Myocyte (in vitro differentiated cells): ENCODE measurements at regions not wholly inside any gene's neighbourhood (a gene's known extent, or its start where the extent isn't known, plus 50 kb on each side); places are given as distances from the start of the nearest gene placed in this dataset.
A peak's percentile ranks its signal among the peaks of the same experiment; 100 is the strongest.
"Not testable (repeated sequence)": the region's sequence is repeated elsewhere in the genome, so short reads cannot be mapped to it uniquely, and the experiment has no call there.

ENCODE experiments used
- DNase-seq: peaks from one replicate; pipeline ENCODE4 v3.0.0-alpha.2; 2012; ENCODE audit warnings: low read depth

DNA sequence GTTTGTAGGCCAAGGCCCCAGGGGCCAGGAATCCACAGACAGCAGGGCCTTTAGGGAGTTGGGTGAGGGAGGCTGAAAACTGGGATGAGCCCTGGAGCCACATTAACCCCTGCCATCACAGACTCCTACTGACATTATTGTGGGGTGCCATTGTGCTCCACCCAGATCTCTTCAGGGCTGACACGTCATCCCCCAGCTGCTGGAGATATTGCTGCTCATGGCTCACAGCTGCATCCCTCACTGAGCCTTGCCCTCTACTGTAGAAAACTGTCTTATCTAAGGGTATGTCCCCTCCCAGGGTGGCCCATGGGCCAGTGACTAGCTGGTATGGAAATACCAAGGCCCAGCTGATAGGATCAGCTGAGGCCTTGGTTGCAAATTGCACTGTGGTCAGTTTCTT lies 87.3 kb upstream of the PRR23C start:
- peak; percentile 35 for DNase-seq

DNA sequence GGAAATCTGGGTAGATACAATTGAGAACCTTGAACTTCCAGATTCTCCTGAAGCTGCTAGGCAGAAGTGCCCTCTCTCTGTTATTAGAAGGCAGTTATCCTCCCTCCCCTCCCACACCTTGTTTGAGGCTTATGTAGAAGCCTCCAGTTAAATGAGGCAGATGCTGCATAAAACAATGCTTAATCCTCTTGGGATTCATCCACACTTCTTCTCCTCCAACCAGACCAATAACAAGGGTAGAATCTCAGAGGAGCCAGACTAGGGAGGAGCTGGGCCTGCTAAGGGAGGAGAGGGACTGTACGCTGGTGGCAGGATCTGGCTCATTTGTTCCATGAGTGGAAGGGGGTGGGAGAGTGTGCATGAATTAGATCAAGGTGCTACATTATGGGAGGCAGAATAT lies 88.3 kb upstream of the PRR23C start:
- DNase-seq = no peak

DNA sequence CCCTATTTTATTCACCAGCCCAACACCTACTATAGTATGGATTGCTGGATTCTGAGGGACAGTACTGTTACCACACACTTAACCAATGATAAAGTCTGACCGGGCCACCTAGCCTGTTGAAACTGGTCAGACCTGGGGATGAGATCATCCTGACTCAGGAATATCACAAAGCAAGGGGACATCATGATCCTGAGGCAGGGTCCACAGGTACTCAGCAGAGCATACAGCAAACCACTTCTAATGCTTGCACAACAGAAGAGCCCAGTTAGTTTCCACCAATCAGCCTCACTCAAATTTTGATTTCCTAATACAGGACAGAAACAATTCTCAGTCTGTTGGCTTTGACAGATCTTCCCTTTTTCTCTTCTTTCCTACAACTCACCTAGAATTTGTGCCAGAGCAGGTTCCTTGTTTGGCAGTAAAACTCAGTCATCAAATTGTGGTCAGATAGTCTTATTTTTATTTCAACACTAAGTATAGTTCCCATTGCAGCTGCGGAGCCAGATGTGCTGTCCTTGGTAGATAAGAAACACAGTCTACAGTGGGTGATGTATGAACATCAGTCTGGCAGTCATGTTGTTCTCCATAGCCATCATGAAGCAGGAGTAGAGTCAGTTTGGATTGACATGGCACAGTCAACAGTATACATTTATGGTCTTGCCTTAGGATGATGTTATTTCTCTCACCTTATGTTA lies 90.1 kb upstream of the PRR23C start:
- no peak for DNase-seq

DNA sequence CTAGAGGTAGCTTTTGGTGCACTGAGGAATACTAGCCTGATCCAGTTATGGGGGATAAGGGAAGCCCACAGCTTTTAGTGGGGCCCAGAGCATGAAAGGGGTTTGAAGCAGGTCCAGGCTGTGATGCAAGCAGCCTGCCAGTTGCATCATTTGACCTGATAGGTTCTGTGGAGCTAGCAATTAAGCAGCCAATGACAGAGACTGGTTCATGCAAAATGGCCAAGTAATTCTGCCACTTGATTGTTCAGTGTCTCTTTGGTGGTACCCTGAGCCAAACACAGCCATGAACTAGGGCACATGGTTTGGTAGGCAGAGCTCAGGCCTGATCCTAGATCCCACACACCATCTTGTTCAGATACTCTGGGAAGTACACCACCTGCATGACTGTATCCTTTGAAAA lies 91.0 kb upstream of the PRR23C start:
- no peak for DNase-seq

DNA sequence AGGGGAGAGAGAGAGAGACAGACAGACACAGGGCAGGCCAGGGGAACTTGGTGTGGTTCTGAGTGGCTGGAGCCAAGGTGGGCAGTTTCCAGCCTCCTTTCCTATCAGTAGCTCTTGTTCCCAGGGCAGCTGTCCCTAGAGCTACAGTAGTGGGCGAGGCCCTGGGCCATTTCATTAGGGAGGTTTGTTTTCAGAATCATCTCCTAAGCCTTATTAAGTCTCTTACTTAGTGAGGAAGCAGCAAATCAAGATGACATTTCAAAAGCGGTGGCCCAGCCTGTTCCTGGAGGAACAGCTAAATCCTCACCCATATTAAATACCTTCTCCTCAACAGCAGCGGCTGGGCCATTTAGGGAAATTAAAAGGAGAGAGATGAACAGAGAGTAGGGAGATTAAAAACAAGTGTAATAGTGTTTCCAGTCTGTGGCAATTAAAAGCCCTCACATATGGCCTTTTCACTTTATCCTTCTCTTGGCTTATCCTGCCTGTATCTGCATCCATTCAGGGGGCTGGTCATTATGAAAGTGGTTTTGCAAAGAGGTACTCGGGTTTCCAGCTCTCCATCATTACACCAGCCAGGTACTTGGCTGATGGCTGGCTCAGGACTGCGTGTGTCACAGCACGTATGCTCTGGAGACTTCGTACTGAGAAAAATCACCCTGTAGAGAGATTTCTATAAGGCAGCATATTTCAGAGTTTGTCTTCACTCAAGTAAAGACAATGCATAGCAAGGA lies 91.9 kb upstream of the PRR23C start:
- DNase-seq = no peak

DNA sequence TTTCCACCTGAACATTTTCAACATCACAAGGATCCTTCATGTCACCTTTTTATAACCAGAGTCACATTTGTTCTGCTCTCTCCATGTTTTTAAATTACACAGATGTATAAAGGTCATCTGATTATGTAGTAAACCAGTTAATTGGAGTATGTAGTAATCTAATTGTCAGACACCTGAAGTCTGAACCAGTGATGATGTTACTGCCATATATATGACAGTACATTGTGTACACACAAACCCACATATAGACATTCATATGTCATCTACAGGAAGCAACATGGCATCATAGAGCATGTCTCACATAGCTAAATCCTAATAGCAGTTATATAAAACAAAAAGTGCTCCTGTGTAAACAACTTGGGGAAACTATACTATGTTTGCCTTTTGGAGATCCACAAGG lies 95.9 kb upstream of the PRR23C start:
- DNase-seq = no peak

DNA sequence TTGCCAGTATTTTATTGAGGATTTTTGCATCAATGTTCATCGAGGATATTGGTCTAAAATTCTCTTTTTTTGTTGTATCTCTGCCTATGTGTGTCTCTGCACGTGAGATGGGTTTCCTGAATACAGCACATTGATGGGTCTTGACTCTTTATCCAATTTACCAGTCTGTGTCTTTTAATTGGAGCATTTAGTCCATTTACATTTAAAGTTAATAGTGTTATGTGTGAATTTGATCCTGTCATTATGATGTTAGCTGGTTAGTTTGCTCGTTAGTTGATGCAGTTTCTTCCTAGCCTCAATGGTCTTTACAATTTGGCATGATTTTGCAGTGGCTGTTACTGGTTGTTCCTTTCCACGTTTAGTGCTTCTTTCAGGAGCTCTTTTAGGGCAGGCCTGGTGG lies 101.3 kb upstream of the PRR23C start:
- DNase-seq = not testable (repeated sequence)

DNA sequence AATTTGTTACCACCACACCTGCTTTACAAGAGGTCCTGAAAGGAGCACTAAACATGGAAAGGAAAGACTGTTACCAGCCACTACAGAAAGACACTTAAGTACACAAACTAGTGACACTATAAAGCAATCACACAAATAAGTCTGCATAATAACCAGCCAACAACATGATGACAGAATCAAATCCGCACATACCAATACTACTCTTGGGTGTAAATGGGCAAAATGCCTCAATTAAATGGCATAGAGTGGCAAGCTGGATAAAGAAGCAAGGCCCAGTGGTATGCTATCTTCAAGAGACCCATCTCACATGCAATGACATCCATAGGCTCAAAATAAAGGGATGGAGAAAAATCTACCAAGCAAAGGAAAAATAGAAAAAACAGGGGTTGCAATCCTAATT lies 106.8 kb upstream of the PRR23C start:
- no peak for DNase-seq

DNA sequence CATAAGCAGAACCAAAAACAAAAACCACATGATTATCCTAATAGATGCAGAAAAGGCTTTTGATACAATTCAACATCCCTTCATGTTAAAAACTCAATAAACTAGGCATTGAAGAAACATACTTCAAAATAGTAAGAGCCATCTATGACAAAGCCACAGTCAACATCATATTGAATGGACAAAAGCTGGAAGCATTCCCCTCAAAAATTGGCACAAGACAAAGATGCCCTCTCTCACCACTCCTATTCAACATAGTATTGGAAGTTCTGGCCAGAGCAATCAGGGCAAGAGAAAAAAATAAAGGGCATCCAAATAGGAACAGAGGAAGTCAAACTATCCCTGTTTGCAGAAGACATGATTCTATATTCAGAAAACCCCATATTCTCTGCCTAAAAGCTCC lies 108.7 kb upstream of the PRR23C start:
- DNase-seq = not testable (repeated sequence)

DNA sequence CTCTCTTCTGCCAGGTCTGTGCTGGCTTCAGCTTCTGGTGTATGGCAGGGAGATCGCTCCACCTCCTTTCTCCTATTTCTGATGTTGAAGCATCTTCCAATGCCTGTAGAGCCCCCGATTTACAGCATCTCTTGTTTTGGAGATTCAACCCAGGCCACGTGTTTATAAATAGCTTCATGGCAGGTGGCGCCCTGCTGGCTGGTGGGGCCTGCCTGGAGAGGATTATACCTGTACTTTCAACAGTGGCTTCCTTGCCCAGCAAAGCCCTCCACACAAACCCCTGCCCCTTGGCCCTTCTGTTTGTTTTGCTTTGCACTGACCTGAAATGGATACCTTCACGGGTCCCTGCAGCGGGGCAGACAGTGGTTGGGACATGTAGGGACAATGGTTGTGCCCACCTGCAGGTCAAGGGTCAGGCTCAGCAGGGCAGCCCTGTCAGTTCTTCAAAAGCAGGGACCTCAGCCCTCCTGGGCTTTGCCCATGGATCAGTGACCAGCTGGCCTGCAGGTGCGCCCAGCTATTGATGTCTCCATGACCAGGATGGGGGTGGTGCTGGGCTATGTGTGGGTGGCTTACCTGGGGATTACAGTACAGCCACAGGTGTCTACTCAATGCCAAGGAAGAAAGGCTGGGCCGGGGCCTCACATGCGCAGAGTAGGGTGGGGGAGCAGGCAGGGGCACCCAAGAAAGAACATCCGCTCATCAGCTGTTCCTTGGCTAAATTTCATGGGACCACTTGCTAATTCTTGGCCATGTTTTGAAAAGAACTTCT lies 112.7 kb upstream of the PRR23C start:
- no peak for DNase-seq

DNA sequence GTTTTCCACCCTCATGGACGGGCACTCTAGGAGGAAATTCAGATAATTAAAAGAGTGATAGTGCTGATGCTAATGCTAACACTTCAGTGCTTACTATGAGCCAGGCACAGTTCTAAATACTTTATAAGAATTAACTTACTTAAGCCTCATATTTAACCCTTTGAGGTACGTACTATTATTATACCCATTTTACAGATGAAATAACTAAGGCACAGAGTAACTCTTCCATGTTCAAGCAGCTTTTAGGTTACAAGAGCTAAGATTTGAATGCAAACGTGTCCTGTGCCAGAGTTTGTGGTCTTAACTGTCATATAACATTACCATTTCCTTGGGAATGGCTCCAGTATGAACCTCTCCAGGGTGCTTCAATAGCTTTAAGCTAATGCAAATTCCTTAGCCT lies 114.7 kb upstream of the PRR23C start:
- no peak for DNase-seq

DNA sequence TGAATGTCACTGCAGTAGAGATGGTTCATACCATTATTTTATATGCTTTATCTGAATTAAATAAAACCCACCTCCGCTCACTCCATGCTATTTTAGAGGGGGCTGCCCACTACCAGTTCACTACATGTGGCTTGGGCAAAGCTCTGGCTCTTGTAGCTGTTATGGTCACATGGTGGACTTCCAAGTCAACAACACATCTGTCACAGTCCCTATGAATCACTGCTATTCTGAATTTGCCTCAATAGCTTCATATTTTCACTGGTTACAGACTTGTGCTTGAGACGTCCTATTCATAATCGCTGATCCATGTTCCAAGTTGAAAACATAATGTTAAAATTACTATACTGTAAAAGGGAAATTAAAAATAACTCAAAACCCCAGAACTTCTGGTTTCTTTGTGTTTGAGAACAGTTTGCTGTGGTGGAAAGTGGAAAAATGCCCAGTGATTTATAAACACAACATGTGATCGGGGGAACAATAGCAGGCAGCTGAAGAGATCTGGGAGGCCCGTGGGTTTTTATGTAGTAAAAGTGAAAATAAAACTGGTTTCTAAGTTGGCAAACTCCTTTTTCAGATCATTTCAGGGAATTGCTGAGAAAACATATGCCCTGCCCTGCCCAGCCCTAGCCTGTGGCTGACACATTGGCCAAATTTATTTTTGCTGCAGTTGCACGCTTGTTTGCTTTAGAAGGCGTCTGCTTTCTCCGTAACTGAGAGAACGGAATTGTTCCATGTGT lies 128.8 kb upstream of the PRR23C start:
- DNase-seq = peak; percentile 80

DNA sequence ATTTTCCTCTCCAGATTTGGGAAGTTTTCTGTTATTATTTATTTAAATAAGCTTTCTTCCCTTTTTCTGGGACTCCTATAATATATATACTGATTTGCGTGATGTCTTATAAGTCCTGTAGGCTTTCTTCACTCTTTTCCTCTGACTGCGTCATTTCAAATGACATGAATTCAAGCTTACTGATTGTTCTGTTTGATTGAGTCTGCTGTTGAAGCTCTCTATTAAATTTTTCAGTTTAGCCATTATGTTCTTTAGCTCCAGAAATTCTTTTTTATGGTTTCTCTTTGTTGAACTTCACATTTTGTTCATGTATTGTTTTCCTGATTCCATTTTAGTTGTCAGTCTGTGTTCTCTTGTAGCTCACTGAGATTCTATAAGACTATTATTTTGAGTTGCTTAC lies 135.8 kb upstream of the PRR23C start:
- DNase-seq = no peak

DNA sequence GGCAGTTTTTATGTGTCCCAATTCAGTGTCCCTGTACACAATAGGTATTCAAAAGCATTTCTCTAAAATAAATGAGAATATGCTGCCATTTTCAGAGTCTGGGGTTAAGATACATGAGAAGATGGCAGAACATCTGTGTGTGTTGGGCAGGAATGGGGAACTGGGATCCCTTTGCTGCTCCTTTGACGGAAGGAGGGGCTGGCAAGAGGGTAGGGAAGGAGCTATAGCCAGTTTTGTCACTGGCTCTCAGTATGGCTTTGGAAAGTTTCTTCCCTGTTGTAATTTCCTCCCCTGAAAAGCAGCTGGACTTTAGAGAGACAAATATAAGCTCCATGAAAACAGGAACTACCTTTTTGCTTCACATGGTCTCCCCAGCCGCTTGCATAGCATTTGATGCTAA lies 137.5 kb upstream of the PRR23C start:
- DNase-seq = no peak

DNA sequence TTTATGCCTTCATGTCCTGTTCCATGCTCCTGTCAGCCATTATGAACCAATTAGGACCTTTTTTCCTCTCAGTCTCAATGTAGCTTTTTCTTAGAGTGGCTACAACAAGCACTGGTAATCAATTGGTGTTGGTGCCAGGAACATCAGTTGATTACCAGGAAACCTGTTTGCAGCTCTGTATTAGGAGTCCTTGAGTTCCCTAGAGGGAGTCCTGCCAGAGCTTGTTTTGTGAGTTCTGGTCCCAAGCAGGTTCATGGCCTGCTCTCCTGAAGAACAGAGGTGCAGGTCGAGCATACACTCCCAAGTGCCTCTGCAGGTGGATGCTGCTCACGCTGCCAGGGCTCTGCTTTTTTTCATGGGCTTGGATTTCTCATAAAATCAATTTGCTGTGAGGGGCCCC lies 137.9 kb upstream of the PRR23C start:
- no peak for DNase-seq

DNA sequence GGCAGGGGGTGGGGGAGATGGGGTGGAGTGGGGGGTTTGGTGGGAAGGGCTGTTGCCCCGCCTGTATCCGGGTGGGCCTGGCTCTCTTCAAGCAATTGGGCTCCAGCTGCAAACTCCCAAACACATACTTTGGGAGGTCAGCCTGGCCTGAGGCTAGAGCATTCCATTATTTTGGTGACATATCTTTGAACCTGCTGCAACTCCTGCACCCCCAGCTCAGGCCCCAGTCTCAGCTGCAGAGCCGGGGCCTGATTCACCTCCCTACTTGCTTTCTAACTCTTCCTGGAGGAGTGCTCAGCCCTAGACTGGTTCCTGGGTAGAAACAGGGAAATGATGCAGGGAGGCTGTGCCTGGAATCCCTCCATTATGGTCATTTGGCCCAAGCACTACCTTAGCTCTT lies 140.8 kb upstream of the PRR23C start:
- DNase-seq = no peak

DNA sequence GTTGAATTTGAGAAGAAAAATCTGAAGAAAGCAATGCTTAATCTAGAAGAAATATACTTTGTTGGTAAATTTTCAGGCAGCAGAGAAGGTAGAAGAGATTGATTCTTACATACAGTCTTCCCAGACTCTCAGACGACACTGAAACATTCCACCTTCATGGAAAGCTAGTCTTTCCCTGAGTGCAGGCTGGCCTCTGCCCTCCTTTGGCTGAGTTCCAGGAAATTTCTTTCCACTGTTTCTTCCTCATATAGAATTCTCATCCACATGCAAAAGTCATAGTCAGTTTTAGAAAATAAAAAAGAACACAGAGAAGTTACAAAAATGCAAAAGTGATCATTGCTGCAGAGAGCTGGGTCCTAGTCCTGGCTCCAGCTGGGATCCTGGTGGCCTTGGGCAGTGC lies 142.5 kb upstream of the PRR23C start:
- DNase-seq = no peak

DNA sequence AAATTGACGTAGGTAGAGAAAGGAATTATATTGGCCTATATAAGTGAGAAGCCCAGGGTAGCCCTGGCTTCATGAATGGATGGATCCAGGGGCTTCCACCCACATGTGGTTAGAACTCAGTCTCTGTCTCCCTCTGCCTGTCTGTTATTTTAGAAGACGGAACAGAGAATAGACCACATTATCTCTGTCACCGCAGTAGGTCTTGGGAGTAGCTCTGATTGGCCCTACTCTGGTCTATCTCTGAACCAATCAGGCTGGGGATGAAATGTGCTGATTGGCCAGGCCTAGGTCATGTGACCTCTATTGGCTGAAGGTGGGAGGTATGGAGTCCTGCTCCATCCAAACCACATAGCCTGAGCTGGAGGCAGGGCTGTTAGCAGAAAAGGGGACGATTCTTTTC lies 143.0 kb upstream of the PRR23C start:
- DNase-seq = no peak

DNA sequence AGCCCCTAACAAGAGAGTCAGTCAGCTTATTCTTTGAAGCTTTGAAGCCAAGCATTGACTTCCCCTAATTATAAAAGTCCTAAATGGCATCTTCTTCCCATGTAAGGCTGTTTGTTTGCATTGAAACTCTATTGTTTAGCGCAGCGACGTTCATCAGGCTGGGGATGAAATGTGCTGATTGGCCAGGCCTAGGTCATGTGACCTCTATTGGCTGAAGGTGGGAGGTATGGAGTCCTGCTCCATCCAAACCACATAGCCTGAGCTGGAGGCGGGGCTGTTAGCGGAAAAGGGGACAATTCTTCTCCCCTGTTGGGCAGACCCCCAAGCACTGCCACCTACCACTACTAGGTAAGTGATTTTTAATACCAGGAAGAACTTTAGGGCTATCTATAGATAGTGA lies 145.3 kb upstream of the PRR23C start:
- DNase-seq = no peak

DNA sequence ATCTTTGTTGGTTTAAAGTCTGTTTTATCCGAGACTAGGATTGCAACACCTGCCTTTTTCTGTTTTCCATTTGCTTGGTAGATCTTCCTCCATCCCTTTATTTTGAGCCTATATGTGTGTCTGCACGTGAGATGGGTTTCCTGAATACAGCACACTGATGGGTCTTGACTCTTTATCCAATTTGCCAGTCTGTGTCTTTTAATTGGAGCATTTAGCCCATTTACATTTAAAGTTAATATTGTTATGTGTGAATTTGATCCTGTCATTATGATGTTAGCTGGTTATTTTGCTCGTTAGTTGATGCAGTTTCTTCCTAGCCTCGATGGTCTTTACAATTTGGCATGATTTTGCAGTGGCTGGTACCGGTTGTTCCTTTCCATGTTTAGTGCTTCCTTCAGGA lies 149.4 kb upstream of the MRPS22 start:
- DNase-seq = not testable (repeated sequence)

DNA sequence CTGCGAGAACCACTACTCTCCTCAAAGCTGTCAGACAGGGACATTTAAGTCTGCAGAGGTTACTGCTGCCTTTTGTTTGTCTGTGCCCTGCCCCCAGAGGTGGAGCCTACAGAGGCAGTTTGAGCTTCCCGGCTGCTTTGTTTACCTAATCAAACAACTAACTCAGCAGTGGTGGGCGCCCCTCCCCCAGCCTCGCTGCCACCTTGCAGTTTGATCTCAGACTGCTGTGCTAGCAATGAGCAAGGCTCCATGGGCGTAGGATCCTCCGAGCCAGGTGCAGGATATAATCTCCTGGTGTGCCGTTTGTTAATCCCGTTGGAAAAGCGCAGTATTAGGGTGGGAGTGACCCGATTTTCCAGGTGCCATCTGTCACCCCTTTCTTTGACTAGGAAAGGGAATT lies 147.7 kb upstream of the MRPS22 start:
- not testable (repeated sequence) for DNase-seq

DNA sequence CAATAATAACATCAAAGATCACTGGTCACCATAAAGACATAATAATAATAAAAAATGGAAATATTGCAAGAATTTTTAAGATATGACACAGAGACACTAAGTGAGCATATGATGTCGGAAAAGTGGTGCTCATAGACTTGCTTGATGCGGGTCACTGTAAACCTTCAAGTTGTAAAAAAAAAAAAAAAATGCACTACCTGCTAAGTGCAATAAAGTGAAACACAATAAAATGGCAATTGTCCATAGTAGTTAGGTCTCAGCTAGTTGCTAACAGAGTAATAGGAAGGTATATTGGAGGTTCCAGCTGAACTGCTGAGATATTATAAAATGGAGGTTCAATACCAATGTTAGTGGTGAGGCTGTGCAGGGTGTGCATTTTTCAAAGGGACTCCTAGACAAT lies 146.6 kb upstream of the MRPS22 start:
- no peak for DNase-seq
